NAMALWA (cell line): ENCODE measurements at regions not wholly inside any gene's neighbourhood (a gene's known extent, or its start where the extent isn't known, plus 50 kb on each side); places are given as distances from the start of the nearest gene placed in this dataset.

Source experiments
- DNase-seq: peaks from one replicate; pipeline ENCODE4 v3.0.0-alpha.2; 2015; ENCODE audit warnings: low spot score

DNA sequence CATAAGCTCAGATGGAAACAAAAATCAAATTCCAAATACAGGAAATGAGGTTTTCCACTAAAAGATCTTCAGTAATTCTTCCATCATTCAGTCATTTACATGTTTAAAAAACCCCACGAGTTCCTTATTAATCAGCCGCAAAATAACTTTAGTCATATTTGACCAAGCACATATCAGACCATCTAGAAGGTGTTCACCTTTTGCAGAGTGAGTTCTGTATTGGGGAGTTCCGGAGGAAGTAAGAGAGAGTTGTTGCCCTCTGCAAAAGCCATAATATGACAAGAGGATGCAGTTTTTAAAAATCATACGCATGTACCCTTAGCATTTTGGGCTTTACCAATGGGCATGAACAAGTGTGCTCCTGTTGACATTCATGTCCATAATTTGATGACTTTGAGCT is 61.6 kb downstream of the CCR1 start:
- DNase-seq, result no peak

DNA sequence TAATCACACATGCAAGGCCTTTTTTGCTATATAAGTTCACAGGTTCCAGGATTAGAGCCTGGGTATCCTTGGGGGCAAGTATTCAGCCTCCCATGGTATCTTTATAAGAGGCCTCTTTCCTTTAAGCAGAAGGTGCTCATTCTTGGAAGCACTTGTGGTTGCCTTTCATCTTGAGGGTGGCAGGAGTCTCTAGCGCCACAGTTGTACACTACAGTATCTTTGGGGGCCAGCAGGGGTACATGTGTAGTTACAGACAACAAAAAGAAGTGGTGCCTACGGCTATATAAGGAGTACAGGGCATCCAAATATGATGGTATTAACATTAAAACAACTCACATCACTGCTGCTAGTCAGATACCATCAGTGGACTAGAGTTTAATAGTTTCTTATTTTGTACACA is 62.1 kb downstream of the CCR1 start:
- DNase-seq, result no peak

DNA sequence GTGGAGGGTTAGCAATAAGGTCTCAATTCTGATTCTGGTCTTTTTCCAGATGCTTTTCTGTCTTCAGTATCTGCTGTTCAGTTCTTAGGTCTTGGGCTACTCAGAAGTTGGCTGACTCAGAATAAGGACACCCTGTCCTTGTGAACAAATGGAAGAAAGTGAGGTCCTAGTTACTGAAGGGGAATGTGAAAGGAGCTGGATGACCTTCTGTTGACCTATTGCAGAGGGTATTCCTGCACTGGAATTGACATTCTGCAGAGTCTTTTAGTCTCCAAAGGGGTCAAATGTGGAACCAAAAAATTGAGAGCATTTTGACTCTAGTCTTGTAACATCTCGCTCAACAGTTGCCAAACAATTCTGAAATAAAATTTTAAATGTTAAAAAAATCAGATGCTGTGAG is 63.0 kb downstream of the CCR1 start:
- no peak for DNase-seq

DNA sequence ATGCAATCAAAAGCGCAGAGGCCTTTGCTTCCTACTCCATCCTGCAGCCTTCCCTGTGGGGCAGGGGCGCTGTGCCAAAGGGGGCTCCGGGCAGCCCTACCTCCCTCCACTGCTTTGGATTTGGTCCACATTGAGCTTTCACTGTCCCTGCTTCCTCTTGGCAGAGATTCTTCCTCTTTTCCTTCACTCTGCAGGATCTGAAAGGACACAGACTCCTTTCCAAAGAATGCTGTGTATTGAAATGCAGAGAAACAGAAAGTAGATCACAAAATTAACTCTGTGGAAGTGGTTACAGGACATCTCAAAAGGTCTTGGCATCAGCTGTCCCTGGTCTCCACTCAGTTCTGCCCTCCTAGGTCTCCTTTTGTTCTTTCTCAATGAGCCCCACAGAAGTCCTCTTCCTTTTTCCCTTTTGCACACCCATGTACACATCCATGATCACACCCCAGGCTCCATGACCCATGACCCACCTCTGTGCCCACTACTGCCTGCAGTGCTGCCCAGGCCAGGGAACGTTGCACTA is 64.1 kb downstream of the CCR1 start:
- no peak for DNase-seq

DNA sequence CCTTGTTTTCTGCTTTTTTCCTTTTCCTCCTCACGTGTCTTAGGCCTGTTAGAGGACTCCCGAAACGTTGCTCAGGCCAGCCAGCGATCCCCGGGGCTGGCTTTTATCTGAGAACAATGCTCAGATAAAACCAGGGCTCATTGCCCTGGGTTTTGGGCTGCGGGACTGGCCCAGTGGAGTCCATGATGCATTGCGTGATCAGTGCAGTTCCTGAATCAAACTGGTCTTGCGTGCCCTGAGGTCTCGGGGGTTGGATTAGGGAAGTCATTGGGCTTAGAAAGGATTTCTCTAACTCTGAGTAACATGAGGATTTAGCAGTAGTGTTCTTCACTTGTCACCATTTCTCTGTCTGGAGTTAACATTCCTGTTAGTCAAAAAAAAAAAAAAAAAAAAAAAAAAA is 66.3 kb downstream of the CCR1 start:
- no peak for DNase-seq

DNA sequence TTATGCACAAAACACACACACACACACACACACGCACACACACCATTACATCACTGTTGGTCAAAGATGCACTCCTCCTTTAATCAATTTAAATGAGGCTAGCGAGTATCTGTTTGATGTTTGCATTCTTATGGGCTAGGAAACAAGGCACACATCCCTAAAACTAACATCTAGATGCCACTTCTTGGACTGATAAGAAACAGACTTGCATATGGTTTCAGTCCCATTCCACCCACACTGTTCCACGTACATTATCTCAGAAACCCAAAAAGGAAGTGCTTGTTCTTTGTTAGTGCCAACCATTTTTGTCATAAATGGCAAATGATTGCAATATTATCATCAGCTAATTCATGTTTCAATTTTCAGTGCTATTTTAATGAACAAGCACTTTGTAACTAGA is 69.5 kb downstream of the CCR1 start:
- DNase-seq, result no peak

DNA sequence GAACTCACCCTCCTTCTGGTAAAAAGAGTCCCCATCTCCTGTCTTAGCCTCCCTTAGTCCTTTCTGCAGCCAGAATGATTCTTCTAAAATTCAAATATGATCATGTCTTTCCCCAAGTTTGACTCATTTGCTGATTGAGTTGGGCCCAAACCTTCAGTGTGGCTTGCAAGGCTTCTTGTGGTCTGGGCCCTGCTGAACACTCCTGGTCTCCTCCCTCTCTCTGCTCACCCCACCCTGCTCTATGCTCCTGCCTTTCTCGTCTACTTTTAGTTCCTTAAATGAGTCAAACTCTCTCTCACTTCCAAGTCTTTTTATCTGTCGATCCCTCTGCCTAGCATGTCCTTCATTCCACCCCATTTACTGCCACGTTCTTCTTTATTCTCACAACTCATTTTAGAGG is 72.6 kb downstream of the CCR1 start:
- no peak for DNase-seq

DNA sequence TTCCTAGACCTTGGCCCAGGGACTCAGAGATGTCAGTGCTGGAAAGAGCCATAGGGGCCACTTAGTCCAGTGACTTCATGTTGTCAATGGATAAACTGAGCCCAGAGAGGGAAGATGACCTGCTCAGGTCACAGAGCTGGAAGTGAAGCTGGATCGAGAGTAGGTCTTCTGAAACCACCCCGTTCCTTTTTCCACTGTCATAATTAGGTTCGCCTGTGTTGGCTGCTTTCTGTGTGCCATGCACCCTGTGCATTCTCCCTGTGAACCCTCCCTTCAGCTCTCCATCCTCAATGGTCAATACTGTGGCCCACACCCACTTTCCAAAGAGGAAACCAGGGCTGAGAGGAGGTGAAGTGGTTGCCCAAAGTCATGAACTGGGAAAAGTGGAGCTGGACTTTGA is 74.8 kb downstream of the CCR1 start:
- no peak for DNase-seq

DNA sequence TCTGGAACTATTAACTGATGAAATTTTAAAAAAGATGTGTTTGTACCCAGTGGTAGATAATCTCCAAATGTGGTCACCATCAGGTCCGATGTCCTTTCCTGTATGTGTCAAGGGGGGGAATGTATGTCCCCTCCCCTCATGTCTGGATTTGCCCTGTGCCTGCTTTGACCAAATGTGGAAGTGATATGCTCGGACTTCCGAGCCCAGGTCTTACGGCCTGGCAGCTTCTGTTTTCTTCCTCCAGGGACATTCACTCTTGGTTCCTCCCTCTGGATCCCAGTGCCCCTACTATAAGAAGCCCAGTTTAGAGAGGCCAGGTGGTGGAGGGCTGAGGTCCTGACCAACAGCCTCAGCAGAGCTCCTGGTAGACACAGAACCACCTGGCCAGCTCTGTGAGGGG is 75.5 kb downstream of the CCR1 start:
- no peak for DNase-seq

DNA sequence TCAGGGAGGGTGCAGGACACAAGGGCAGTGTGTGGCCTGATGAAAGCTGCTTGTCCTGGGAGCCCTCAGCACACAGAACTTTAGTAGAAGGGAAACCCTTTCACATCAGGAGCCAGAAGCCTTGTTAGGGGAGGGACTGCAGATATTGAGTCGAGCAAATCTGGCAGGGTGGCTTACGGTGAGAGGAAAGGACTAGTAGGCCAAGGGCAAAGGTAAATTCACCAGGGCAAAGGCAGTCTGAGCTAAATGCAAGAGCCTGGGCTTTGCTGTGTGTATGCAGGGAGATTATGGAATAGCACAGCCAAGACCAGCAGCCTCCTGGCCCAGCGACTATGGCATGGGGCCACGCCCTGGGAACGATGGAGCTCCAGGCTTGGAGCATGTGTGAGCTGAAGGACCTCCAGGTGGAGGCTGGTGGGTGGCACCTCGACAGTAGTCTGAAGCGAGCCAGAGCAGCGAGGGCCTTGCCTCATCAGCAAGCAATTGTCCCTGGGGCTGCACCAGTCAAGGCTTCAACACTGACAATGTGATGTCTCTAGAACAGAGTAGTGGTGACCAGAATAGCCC is 76.1 kb downstream of the CCR1 start:
- no peak for DNase-seq

DNA sequence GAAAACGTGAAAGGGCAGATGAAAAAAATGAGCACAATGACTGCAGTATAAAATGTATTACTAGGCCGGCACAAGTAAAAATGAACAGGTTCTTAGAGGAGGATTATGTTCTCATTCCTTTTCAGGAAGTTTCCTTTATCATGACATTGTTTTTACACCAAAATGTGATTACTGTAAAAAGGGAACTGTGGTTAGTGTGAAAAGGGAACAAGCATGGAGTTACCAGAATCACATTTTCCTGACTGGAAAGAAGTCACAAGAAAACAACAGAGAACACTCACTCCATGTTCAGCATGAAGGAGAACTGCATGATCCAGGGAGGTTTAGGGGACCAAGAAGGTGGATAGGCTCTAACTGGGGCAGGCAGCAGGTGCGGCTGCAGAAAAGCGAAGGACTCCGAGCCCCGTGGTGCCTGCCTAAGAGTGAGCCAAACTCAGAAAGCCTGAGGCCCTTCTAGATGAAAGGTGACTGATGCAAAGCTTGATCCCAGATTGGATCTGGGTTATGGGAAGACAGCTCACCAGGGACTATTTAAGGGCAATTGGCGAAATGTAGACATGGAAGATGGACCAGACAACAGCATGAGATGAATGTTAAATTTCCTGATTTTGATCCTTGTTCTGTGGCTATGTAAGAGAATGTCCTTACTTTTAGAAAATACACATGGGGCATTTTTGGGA is 77.3 kb downstream of the CCR1 start:
- DNase-seq, result no peak

DNA sequence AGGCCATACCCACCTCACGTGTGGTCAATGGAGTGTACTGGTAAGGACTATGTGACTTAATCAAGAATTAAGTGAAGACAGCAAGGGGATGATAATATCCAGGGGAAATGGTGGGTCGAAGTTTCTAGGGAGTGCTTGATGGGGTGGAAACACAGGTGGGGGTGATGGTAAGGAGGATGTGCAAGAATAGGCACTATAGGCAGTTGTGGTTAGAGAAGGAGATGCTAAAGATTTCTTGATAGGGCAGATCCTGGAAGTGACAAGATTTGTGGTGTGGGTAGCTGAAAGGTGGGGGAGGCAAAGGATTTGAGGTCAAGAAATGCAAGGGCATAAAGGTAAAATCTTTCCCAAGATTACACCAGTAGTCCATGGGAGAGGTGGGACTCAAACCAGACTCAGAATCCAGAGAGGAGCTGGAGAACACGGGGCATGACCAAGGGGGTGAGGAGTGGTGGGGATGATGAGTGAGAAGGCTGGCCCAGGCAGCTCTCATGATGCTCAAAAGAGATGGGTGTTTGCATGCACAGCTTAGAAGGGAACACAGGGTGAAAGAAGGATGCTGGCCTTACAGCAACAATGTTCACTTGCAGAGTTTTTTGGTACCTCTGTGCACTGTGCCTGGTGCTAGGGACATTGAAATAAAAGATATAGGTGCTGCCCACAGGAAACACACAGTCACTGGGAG is 78.4 kb downstream of the CCR1 start:
- no peak for DNase-seq

DNA sequence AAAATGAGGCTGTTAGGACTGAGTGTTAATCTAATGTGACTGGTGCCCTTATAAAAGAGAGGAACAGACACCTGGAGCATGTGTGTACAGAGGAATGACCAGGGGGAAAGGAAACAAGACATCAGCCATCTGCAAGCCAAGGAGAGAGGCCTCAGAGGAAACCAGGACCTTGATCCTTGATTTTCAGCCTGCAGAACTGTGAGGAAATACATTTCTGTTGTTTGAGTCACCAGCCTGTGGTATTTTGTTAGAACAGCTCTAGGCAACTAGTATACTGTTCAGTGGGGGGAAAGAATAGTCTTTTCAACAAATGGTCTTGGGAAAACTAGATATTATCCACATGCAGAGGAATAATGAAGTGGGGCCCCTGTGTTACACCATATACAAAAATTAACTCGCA is 80.6 kb downstream of the CCR1 start:
- no peak for DNase-seq

DNA sequence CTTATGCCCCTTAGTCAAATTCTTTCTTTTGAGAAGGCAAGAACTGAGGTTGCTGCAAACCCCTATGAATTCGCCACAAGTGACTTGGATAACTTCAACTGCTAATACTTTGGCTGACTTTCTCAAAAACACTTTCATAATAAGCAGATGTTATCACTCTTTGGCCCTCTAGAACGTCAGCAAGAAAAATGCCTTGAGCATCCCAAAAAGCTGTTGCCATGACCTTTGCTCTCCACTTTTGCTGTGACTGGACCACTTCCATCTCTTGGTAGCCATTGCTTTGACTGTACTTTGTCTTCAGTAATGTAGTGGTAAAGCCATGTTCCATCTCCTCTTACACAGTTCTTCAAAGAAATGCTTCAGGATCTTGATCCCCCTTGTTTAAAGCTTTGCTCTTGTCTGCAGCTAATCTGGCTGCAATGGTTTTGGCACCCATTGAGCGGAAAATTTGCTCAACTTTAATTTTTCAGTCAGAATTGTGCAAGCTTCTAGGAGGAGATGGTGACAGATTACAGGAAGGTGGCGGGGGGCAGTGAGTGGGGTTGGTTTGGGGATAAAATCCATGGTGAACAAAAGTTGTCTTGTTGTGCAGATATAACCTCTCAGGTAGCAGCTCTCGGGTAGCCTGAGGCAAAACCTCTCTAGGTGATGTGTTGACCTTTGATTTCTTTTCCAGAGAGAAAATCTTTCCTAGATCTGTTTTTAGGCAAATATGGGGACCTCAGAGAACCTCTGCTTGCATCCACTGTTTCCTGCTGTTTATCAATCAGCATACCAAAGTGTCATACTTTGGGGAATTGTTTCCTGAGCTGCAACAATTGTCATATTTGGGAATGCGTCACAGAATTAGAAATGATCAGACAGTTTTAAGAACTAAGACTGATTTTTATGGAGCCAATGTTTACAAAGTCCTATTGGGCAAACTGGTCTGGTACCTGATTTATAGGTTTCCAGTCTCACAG is 83.6 kb downstream of the CCR1 start:
- no peak for DNase-seq

DNA sequence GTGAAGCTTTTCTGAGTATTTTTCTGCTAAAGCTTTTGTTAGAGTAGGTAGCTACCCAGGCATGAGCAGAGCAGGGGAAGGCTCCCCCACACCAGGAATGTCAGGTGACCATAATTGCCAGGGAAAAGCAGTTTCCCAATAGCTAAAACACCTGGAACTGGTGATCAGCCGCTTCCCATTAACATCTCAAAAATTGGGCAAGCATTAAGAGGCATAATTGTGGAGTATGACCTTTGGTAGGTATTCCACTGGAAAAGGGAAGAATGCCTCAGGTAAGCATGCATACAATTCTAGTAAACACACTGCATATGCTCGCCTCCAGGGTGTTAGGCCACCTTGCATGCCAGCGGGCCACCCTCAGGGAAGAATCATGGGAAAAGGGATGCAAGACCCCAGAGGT is 84.5 kb downstream of the CCR1 start:
- DNase-seq, result no peak

DNA sequence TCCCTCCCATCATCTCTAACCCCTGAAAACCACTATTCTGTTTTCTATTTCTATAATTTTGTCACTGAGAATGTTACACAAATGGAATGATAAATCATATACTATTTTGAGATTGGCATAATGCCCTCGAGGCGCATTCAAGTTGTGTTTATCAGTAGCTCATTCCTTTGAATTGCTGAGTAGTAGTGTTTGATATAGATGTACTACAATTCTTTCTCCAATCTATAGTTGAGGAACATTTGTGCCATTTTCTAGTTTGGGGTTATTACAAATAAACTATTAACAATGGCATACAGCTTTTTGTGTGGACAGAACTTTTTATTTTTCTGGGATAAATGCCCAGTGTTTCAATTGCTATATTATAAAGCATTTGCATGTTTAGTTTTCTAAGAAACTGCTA is 86.0 kb downstream of the CCR1 start:
- no peak for DNase-seq

DNA sequence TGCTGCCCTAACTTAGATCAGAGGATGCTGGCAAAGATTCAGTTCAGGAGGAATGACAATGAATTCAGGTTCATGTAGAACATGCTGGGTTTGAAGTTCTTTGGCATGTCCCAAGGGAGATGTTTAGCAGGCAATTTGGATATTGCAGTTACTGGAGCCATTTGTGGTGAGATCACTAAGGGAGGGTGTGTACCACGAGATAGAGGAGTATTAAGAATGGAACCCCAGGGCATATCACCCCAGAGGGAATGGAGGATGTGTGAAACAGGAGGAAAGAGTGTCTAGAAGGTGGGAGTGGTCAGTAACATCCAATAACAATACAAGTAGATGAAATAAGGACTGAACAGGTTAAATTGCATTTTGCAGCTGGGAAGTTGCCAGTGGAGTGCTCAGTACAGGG is 87.1 kb downstream of the CCR1 start:
- no peak for DNase-seq

DNA sequence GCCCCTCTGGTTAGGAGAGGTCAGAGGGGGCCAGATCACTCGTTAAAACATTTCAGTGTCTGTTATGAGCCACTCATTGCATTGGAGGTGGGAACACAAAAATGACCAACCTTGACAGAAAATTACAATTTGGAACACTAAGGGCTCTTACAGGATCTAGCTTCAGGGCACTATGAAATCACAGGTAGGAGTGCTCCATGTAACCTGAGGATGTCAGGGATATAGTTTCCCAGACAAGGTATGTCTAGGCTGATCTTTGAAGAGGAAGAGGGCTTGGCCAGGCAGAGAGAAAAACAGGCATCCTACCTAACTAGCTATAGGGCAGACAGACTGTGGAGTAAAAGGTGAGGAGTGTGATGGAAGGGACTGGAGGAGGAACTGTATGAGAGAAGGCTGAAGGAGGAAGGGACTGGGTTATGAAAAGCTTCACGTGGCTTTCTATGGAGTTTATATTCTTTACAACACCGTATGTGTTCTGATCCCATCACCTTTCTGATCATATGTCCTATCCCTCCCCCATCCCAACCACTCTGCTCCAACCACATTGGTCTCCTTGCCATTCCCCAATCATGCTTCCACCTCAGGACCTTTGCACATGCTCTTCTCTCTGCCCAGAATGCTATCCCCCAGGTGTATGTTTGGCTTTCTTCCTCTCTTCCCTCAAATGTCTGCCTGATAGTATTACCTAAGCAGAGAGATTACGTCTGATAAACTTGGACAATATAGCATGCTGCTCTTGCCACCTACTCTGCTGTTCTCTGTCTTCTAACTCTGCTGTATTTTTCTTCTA is 88.2 kb downstream of the CCR1 start:
- no peak for DNase-seq

DNA sequence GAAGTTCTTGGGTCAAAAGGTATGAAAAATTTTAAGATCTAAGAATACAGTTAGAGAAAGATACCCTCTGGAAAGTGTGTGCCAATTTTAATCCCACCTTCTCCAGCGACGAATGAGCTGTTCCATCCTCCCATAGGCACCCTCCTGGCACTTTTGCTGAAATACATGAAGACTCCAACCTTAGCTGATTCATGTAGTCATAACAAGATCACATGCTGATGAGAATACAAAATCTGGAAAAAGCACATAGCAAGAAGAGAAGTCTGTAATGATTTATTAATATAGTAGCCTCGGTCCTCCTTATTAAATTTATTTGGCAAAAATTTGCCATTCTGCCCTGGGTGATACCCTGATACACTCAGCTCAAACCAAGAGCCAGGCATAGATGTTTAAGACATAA is 88.9 kb downstream of the CCR1 start:
- no peak for DNase-seq

DNA sequence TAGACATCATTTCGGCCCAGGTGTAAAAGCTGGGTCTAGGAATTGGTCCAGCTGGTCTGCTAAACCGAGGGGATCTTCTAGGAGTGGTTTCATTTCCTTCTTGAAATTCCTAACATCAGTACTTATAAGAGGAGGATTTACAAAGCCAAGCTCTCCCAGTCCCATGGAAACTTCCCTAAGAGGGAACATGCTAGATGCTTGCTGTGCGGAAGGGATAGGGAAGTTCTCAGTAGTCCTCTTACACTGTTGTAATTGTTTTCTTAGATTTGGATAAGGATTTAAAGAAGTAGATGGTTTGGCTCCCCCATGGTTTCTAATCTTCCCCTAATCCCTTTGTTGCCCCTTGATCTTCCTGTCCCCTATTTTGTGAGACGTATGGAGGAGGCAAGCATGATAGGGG is 89.7 kb upstream of the XCR1 start:
- no peak for DNase-seq

DNA sequence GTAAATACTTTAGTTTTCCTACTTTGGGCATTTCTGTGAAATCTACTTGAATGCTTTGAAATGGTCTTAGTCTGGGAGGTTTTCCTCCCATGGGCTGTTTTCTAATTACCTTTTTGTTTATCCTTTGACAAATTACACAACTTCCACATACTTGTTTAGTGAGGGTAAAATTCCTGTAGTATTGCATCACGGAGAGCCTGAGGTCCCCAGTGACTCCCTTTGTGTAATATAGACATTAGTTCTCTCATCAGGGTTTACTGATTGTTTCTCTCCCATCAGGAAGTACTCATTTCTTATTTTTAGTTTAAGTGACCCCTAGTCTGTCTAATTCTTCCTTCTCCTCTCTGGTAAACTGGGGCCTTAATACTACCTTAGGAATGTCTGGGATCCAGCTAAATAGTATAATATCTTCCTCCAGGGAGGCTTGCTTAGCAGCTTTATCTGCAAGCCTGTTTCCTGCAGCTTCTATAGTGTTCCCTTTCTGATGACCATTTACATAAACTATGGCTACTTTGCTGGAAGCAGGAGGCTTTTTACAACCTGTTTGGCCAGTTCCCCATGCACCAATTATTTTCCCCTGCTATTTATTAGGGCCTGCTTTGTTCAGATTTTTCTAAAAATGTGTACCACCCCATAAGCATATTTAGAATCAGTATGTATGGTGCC is 87.2 kb upstream of the XCR1 start:
- no peak for DNase-seq
